Fibroblast of gingiva (primary cell): ENCODE measurements at regions not wholly inside any gene's neighbourhood (a gene's known extent, or its start where the extent isn't known, plus 50 kb on each side); places are given as distances from the start of the nearest gene placed in this dataset.
A peak's percentile ranks its signal among the peaks of the same experiment; 100 is the strongest.
"Not testable (repeated sequence)": the region's sequence is repeated elsewhere in the genome, so short reads cannot be mapped to it uniquely, and the experiment has no call there.

Source experiments
- DNase-seq: peaks from one replicate; pipeline ENCODE4 v3.0.0-alpha.2; 2011; ENCODE audit warnings: low read depth

DNA sequence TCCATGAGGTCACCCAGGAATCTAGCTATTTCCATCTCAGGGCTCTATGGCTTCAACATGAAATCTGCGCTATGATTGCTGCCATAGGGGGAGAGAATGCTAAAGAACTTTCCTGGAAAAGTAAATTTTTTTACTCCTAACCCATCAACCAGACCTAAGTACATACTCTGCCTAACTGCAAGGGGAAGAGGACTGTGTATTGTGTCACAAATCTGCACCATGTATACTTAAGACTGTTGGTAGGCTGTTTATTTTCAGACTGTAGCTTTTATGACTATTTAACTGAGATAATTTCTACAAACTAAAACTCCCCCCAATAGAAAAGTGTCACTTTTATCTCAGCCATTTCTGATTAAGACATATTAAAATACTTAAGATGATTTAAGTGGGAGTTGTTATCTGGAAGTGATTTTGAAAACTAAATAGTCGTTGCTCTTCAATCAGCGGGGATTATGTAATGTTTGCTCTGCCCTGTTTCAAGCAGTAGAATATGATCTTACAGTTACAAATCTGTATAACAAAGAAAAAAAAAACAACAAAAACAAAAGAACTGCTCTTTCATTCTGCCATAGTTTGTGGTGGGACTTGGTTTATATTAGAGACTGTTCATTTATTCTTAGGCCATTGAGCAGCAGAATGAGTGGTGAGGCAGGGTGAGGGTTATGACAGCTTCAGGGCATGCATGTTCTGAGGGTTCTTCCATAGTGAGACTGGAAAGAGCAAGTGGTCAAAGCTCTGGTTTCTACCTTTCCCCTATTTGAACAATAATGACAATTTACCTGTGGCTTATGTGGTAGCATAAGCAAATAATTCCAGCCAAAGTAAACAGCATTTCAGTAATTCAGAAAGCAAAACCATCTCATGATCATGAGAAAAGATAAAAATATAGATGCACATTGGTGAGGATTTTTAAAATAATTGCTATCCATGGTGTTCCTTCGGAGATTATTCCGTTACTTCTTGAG, 126.3 kb upstream of the CEP162 start:
- DNase-seq, result no peak

- DNase-seq, result peak; percentile 44
Observed at GRCh38 chr6:84350397-84350796, 123.0 kb upstream of the CEP162 start.

DNA sequence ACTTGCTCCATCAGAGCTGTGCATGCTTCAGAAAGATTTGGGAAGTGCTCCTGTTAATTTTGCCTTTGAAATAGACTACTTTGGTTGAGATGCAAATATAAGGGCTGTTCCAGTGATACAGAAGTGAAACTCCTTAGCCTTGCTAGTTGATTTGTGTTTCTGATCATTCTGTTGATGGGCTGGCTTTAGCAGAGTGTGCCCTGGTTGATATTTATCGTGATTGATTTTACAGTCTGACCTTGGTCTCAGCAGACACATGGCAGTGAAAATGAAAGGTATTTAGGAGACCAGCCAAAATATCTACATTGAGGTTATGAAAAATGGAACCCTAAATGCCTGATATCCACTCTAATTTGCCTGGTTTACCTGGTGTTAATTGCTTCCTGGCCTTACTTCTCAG, 122.1 kb upstream of the CEP162 start:
- DNase-seq, result no peak

GRCh38 chr6:84348801-84349200, 121.4 kb upstream of the CEP162 start:
- no peak for DNase-seq

- DNase-seq, result no peak
Observed at GRCh38 chr6:84346372-84346771, 118.9 kb upstream of the CEP162 start.

- no peak for DNase-seq
Observed at GRCh38 chr6:84344005-84344404, 116.6 kb upstream of the CEP162 start.

DNA sequence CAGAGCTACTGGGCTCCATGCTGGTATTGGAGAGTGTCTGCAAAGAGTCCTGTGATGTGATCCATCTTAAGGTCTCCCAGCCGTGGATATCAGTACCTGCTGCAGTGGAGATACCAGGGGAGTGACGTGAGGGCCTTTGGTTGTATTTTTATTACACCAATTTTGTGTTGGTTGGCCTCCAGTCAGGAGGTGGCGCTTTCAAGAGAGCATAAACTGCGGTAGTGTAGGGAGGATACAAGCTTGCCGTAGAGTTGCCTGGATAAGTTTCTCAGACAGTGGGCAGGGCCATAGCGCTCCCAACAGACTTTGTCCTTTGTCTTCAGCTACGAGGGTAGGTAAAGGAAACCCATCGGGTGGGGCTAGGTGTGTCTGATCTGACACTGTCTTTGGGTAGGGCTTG, 113.0 kb upstream of the CEP162 start:
- no peak for DNase-seq

DNA sequence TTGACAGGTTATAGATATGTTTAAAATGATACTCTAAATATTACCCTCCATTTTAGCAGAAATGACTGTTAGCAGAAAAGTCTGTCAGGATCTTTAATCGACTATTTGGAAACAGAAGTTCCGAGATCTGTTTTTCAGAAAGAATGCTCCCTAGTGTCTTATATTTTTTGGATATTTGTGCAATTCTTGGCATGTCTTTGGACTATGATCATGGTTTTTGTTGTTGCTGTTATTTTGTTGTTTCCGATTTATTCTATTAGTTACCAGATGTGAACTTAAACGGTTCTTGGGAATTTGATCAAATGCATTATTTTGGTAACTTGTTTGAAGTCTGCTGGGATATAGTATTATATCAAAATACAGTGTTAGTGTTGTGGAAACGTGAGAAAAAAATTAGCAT, 106.4 kb upstream of the CEP162 start:
- DNase-seq, result no peak

- no peak for DNase-seq
Observed at GRCh38 chr6:84332139-84333034, 104.9 kb upstream of the CEP162 start.

DNA sequence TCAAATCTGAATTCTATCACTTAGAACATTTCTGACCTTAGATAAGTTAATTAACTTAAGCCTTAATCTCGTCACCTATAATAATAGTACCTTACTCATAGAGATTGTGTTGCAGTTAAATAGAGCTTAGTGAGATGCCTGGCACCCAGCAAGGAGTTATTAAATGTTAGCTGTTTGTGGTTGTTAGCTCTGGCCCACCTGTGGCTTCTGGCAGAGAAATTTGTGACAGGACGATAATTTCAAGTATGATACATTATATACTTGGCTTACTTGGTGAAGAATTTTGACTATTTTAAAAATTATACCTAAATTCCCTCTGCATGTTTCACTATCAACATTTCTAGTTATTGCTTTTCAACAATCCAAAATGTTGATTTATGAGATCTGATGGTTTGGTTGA, 102.9 kb upstream of the CEP162 start:
- no peak for DNase-seq

DNA sequence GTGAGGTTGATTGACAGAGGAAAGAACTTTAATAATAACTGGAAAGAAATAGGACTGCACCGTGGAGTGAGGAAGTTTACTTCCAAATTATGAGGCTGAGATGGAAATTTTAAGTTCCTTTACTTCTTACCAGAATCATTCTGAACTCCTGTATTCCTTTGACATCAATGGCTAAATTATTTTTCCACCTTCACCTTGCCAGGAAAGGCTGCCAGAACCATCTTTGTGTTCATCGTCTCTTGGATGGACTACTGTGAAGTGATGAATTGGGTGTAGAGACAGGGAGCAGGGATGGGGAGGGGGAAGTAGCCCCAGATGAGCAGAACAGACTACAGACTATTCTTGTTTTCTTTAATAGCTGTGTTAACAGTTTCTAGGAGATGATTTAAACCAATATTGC, 102.1 kb upstream of the CEP162 start:
- no peak for DNase-seq

DNA sequence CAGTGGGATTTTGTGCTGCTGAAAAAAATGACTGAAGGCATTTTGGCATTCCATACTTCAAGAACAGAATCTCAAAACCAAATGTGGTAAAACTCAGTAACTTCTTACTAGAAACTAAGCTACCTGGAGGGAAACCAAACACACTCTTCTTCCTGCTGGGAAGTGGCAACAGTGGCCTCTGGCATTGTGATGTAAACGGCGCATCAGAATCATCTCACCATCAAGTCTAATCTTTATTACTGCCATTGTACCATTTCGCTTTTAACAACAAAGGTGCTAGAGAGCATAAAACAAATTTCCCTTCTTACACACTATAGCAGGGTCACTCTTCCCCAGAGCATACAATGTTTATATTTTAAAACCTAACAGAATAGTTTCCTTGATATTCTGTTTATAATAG, 101.6 kb upstream of the CEP162 start:
- no peak for DNase-seq

GRCh38 chr6:84317463-84317862, 90.0 kb upstream of the CEP162 start:
- DNase-seq, result no peak

DNA sequence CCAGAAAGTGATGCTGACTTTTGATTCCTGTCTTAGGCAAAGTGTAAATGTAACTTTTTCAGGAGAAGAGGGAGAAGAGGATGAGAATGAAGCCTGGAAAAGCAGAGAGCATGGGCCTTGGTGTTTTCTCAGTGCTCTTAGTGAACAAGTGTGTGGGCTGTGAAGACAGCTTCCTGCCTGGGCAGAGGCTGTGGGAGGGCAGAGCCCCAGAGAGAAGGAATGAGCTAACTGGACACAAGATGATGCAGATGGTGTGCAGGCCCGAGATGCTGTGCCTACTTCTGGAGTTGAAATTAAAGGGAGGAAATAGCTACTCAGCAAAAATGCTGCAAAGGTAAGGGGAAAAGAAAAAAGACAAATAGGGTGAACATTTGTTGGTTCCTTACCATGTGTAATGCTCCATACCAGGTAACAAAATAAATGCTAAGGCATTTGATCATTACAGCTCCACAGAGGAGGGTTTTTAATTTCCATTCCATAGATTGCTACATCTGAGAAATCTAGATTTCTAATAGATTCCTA, 87.0 kb upstream of the CEP162 start:
- peak; percentile 2 for DNase-seq

- DNase-seq, result peak; percentile 62
Observed at GRCh38 chr6:84309336-84309735, 81.9 kb upstream of the CEP162 start.

GRCh38 chr6:84304881-84305280, 77.4 kb upstream of the CEP162 start:
- no peak for DNase-seq

- DNase-seq, result not testable (repeated sequence)
Observed at GRCh38 chr6:84291033-84291432, 63.6 kb upstream of the CEP162 start.

- DNase-seq, result peak; percentile 6
Observed at GRCh38 chr6:84284428-84285049, 57.1 kb upstream of the CEP162 start.

DNA sequence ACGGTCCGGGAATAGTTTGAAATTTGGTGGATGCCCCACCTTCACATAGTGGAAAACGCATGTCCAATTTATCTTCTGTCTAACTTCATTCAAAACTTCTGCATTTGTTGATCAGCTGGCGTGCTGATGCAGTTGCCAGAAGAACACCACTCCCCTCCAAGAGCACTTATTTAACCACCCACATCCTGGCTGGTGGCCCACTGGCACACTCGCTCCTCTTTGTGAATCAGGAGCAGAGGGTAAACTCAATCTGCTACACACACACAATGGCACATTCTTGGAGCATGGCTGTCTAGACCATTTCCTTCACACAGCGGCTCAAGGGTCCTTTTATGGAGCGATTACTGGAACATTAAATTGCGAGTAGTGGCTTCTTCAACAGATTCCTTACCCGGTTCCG, 55.1 kb upstream of the CEP162 start:
- DNase-seq, result peak; percentile 74

GRCh38 chr6:84280639-84281038, 53.2 kb upstream of the CEP162 start:
- no peak for DNase-seq

DNA sequence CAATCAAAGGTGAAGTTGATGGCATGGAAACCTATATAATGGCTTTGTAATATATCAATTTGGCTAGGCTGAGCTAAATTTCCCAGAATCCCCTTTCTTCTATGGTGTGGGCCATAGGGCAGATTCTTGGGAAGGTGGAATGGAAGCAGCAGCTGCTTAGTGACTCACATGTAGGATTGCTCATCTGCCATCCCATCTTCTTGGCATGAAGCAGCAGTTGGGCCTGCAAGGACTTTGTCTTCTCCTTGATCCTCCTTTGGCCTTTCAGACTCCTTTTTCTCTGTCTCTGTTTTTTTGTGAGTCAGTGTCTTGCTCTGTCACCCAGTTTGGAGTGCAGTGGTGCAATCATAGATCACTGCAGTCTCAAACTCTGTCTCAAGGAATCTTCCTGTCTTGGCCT, 52.6 kb upstream of the CEP162 start:
- DNase-seq, result peak; percentile 69

DNA sequence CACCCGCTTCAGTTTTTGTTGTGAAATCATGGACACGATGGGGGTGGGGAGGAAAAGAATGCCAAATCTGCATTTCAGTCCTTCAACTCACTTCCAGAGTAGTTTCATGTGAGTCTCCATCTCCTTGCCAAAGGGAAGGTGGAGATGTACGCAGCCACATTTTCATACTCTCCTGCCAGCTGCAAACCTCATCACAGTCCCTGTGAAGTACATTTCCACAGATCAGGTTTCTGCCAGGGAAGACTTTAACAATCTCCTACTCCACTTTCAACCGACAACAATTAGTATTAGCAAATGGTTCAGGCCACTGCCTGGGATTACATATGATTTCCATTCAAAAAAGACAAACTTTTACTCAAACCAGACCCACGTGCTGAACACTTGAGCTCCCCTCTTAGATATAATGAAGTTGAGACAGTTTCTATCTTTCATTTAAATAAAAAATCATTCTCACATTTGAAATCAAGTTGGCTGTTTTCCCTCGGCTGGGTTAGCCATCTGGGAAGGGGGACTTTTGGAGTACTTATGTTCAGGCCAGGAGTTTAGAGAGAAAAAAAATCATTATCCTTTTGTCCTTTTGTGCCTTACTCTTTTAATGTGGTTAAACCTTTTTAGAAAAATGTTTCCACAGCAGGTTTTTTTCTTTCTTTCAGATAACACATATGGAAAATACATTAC, 51.0 kb upstream of the CEP162 start:
- DNase-seq, result peak; percentile 87
